B cell (primary cell): ENCODE measurements at regions not wholly inside any gene's neighbourhood (a gene's known extent, or its start where the extent isn't known, plus 50 kb on each side); places are given as distances from the start of the nearest gene placed in this dataset.

Experiments used
- EZH2 ChIP-seq: IDR thresholded peaks from 2 replicates; pipeline ENCODE4 v1.6.1; 2012; ENCODE audit warnings: borderline replicate concordance, low read depth, mild to moderate bottlenecking, moderate library complexity, low read length; ENCODE audit not compliant: insufficient read depth, poor library complexity, severe bottlenecking
- TF ChIP-seq, protein P1 (sequence below): fragments of 200-600 bp; IDR thresholded peaks from one replicate; pipeline ENCODE4 v1.8.0; 2022; ENCODE audit warnings: antibody characterized with exemption, mild to moderate bottlenecking

GRCh38 chr7:35477609-35478008 lies 217.3 kb downstream of the HERPUD2 start:
- TF ChIP-seq, protein P1, sequence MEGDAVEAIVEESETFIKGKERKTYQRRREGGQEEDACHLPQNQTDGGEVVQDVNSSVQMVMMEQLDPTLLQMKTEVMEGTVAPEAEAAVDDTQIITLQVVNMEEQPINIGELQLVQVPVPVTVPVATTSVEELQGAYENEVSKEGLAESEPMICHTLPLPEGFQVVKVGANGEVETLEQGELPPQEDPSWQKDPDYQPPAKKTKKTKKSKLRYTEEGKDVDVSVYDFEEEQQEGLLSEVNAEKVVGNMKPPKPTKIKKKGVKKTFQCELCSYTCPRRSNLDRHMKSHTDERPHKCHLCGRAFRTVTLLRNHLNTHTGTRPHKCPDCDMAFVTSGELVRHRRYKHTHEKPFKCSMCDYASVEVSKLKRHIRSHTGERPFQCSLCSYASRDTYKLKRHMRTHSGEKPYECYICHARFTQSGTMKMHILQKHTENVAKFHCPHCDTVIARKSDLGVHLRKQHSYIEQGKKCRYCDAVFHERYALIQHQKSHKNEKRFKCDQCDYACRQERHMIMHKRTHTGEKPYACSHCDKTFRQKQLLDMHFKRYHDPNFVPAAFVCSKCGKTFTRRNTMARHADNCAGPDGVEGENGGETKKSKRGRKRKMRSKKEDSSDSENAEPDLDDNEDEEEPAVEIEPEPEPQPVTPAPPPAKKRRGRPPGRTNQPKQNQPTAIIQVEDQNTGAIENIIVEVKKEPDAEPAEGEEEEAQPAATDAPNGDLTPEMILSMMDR = no peak
- no peak for TF ChIP-seq EZH2
